Limb (tissue), 2 donors: ENCODE measurements at regions not wholly inside any gene's neighbourhood (a gene's known extent, or its start where the extent isn't known, plus 50 kb on each side); places are given as distances from the start of the nearest gene placed in this dataset.

Source experiments
- DNase-seq, 2 donors: peaks; one replicate each; pipeline ENCODE4 v3.0.0-alpha.2; 2016; ENCODE audit errors: extremely low spot score in 2 of 2

GRCh38 chr21:43348801-43349261 lies 78.1 kb downstream of the SIK1 start:
- no peak for DNase-seq

- no peak for DNase-seq
Measured at GRCh38 chr21:43348170-43348766, 78.7 kb downstream of the SIK1 start.

- no peak for DNase-seq
Measured at GRCh38 chr21:43347461-43348169, 79.3 kb downstream of the SIK1 start.

- DNase-seq: no peak
Measured at GRCh38 chr21:43346551-43346950, 80.4 kb downstream of the SIK1 start.

GRCh38 chr21:43345746-43346409 lies 81.1 kb downstream of the SIK1 start:
- DNase-seq: no peak

GRCh38 chr21:43345046-43345745 lies 81.7 kb downstream of the SIK1 start:
- no peak for DNase-seq

- no peak for DNase-seq
Measured at GRCh38 chr21:43343992-43344886, 82.7 kb downstream of the SIK1 start.

GRCh38 chr21:43343095-43343991 lies 83.6 kb downstream of the SIK1 start:
- no peak for DNase-seq

GRCh38 chr21:43342301-43342881 lies 84.5 kb downstream of the SIK1 start:
- no peak for DNase-seq

- DNase-seq: no peak
Measured at GRCh38 chr21:43341378-43342161, 85.4 kb downstream of the SIK1 start.

- DNase-seq: no peak
Measured at GRCh38 chr21:43340491-43341377, 86.2 kb downstream of the SIK1 start.

- no peak for DNase-seq
Measured at GRCh38 chr21:43339668-43340067, 87.3 kb downstream of the SIK1 start.

- DNase-seq: no peak
Measured at GRCh38 chr21:43338951-43339350, 88.0 kb downstream of the SIK1 start.

- DNase-seq: no peak
Measured at GRCh38 chr21:43337901-43338655, 88.9 kb downstream of the SIK1 start.

GRCh38 chr21:43335119-43335518 lies 91.8 kb downstream of the SIK1 start:
- no peak for DNase-seq

GRCh38 chr21:43334214-43334958 lies 92.5 kb downstream of the SIK1 start:
- DNase-seq: no peak
